MM.1S (cell line): ENCODE measurements at regions not wholly inside any gene's neighbourhood (a gene's known extent, or its start where the extent isn't known, plus 50 kb on each side); places are given as distances from the start of the nearest gene placed in this dataset.

ENCODE experiments used
- EZH2phosphoT487 ChIP-seq: fragments of 300-600 bp; sonication (generic); IDR thresholded peaks from 2 replicates; pipeline ENCODE4 v1.6.1; 2018; ENCODE audit warnings: antibody characterized with exemption, low read length
- TF ChIP-seq, protein P1 (sequence below): fragments of 300-600 bp; sonication (generic); IDR thresholded peaks from 2 replicates; pipeline ENCODE4 v1.5.1; 2016; ENCODE audit warnings: antibody characterized with exemption, low read length, mixed read lengths

DNA sequence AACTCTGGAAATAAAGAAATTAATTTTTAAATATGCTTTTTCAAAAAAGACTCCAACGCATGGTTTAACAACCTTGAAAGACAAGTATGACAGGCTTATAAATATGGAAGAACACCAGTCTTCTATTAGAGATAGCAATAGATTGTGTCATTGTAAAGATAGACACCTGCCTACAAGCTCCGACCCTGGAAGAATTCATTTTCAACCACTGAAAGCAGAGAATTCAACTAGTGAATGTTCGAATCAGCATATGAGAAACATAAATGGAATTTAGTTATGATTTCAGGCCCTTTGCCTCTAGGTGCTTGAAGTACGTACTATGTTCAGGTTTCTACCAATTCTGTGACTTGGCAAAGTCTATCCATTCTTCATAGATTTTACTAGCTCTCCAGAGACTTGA is 244.5 kb downstream of the DPY19L2 start:
- TF ChIP-seq, protein P1, sequence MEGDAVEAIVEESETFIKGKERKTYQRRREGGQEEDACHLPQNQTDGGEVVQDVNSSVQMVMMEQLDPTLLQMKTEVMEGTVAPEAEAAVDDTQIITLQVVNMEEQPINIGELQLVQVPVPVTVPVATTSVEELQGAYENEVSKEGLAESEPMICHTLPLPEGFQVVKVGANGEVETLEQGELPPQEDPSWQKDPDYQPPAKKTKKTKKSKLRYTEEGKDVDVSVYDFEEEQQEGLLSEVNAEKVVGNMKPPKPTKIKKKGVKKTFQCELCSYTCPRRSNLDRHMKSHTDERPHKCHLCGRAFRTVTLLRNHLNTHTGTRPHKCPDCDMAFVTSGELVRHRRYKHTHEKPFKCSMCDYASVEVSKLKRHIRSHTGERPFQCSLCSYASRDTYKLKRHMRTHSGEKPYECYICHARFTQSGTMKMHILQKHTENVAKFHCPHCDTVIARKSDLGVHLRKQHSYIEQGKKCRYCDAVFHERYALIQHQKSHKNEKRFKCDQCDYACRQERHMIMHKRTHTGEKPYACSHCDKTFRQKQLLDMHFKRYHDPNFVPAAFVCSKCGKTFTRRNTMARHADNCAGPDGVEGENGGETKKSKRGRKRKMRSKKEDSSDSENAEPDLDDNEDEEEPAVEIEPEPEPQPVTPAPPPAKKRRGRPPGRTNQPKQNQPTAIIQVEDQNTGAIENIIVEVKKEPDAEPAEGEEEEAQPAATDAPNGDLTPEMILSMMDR = no peak
- TF ChIP-seq EZH2phosphoT487 = no peak
